ENCODE measurements at regions not wholly inside any gene's neighbourhood (a gene's known extent, or its start where the extent isn't known, plus 50 kb on each side); places are given as distances from the start of the nearest gene placed in this dataset.

DNA sequence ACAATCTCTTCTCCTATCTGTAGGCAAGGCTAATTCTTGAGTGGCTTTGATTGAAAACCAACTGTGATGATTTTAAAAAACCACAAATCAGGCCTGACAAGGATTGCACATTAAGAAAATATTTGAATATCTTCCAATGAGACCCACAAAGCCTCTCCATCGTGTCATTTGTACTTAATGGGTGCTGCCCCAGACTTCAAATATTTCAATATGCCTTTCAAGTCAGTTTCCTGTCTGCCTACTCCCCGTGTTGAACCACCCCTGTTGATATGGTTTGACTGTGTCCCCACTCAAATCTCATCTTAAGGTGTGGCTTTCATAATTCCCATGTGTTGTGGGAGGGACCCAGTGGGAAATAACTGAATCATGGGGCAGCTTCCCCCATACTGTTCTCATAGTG is 159.7 kb upstream of the EGLN3 start:
- TF ChIP-seq CTCF (IDR thresholded peaks at IDR 0.05) (no peak), EZH2 (IDR thresholded peaks at IDR 0.05; ENCODE audit: borderline replicate concordance, insufficient read depth, low read depth, low read length, poor library complexity, severe bottlenecking) (no peak)
